ENCODE measurements at regions not wholly inside any gene's neighbourhood (a gene's known extent, or its start where the extent isn't known, plus 50 kb on each side); places are given as distances from the start of the nearest gene placed in this dataset.

GRCh38 chr2:219699440-219699821 lies 72.0 kb downstream of the SLC4A3 start:
- TF ChIP-seq CTCF (IDR thresholded peaks at IDR 0.05) (no peak), POLR2A (IDR thresholded peaks at IDR 0.05) (no peak)
